ENCODE measurements at regions not wholly inside any gene's neighbourhood (a gene's known extent, or its start where the extent isn't known, plus 50 kb on each side); places are given as distances from the start of the nearest gene placed in this dataset.
A peak's percentile ranks its signal among the peaks of the same experiment; 100 is the strongest.

DNA sequence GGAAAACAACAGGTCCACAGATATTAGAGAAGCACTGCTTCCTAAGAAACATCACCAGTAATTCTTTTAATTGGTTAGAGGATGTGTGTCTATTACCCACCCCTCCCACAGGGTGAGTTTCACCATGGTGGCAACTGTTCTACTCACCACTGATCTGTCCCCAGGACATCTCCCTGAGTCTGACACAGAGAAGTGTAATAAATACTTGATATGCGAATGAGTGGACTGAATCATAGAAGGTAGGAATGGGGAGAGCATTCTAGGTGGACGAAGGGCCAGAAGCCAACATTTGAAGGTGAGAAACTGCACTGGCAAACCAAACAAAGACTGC, 452.7 kb upstream of the PROK2 start:
- Histone ChIP-seq H2AFZ (no peak overlapping the region), H3K79me2 (no peaks in the 10 kb centered on the region), H3K4me3 (no peak overlapping the region), H3K27ac (peak overlapping the region; percentile 71), H3K27me3 (no peaks in the 10 kb centered on the region), H3K9me3 (ENCODE audit: low read depth) (no peaks in the 10 kb centered on the region), H3K9me2 (replicated peaks; ENCODE audit: insufficient read depth) (no peaks in the 10 kb centered on the region), H3K4me2 (no peak overlapping the region), H3K4me1 (ENCODE audit: insufficient read depth) (peaks cover 18% of the 10 kb centered on the region), H3K36me3 (replicated peaks; ENCODE audit: insufficient read depth, low read depth) (no peaks in the 10 kb centered on the region), H4K20me1 (ENCODE audit: insufficient read depth, poor library complexity, severe bottlenecking) (no peaks in the 10 kb centered on the region)
- no peak for DNase-seq (ENCODE audit: low spot score)
- TF ChIP-seq EZH2phosphoT487 (IDR thresholded peaks at IDR 0.05; ENCODE audit: low read depth, severe bottlenecking, unreplicated experiment): no peak
- TF ChIP-seq CTCF (IDR thresholded peaks at IDR 0.05; ENCODE audit: poor library complexity): no peak
- no peak for TF ChIP-seq EZH2 (IDR thresholded peaks at IDR 0.05; ENCODE audit: borderline replicate concordance)
- WGBS (ENCODE audit: low lambda C conversion rate, missing lambda C conversion rate): 81% methylated on average over 2 of the region's 2 CpGs

DNA sequence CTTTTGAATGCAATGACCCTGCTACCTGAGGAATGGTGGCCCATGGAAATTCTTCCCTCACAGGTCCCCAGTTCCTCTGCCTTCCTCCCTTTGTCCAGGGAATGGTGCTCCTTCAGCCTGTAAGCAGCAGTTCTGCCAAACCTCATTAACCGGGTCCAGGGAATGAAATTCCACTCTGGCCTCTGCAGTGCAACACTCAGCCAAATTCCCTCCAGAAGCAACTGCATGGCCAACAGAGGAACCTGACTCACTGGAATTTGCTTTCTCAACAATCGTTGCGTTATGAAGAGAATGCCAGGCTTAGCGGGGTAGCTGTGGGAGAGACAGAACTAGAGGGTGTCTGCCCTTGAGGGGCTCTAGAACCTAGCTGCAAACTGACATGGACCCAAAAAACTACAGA, 449.4 kb upstream of the PROK2 start:
- DNase-seq (ENCODE audit: low spot score): no peak

DNA sequence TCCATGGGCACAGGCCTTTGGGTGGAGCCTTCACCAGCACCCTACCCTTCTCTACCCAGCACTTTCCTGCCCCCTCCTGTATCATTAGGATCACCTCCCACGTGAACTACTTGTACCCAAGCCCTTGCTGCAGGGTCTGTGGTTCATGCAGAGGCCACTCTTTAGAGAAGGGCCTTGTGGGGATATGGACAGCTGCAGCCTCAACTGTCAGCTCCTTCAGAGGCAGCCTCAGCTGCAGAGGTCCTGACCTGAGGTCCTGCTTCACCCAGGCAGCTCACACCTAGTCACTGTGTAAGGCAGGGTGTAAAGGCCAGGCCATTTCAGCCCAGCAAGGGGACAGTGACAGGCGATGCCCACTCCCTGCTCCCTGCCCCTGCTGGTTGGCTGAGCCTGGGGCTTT, 448.6 kb upstream of the PROK2 start:
- Histone ChIP-seq H3K4me3 (no peak overlapping the region), H3K4me1 (ENCODE audit: insufficient read depth) (peaks cover 18% of the 10 kb centered on the region), H3K27me3 (no peaks in the 10 kb centered on the region), H3K9me2 (replicated peaks; ENCODE audit: insufficient read depth) (no peaks in the 10 kb centered on the region), H3K36me3 (replicated peaks; ENCODE audit: insufficient read depth, low read depth) (no peaks in the 10 kb centered on the region), H2AFZ (no peak overlapping the region), H3K27ac (no peak overlapping the region), H3K9me3 (ENCODE audit: low read depth) (no peaks in the 10 kb centered on the region), H3K4me2 (no peak overlapping the region), H3K79me2 (no peaks in the 10 kb centered on the region), H4K20me1 (ENCODE audit: insufficient read depth, poor library complexity, severe bottlenecking) (no peaks in the 10 kb centered on the region)
- TF ChIP-seq EZH2phosphoT487 (IDR thresholded peaks at IDR 0.05; ENCODE audit: low read depth, severe bottlenecking, unreplicated experiment) (no peak), CTCF (IDR thresholded peaks at IDR 0.05; ENCODE audit: poor library complexity) (no peak), EZH2 (IDR thresholded peaks at IDR 0.05; ENCODE audit: borderline replicate concordance) (no peak)
- WGBS (ENCODE audit: low lambda C conversion rate, missing lambda C conversion rate): 86% methylated on average over 2 of the region's 2 CpGs
- DNase-seq (ENCODE audit: low spot score): no peak

More for the DNA sequence above, 449.4 kb upstream of the PROK2 start:
- H3K9me3 ChIP-seq (ENCODE audit: low read depth): no peaks in the 10 kb centered on the region
- H3K36me3 ChIP-seq (replicated peaks; ENCODE audit: insufficient read depth, low read depth): no peaks in the 10 kb centered on the region
- H3K79me2 ChIP-seq: no peaks in the 10 kb centered on the region
- H3K4me3 ChIP-seq: no peak overlapping the region
- H3K4me2 ChIP-seq: no peak overlapping the region
- H3K27me3 ChIP-seq: no peaks in the 10 kb centered on the region
- no peak overlapping the region for H3K27ac ChIP-seq
- WGBS (ENCODE audit: low lambda C conversion rate, missing lambda C conversion rate): 70% methylated on average over 4 of the region's 4 CpGs
- H3K4me1 ChIP-seq (ENCODE audit: insufficient read depth): peaks cover 26% of the 10 kb centered on the region
- no peaks in the 10 kb centered on the region for H4K20me1 ChIP-seq (ENCODE audit: insufficient read depth, poor library complexity, severe bottlenecking)
- H3K9me2 ChIP-seq (replicated peaks; ENCODE audit: insufficient read depth): no peaks in the 10 kb centered on the region
- H2AFZ ChIP-seq: no peak overlapping the region
- TF ChIP-seq CTCF (IDR thresholded peaks at IDR 0.05; ENCODE audit: poor library complexity): no peak
- no peak for TF ChIP-seq EZH2phosphoT487 (IDR thresholded peaks at IDR 0.05; ENCODE audit: low read depth, severe bottlenecking, unreplicated experiment)
- no peak for TF ChIP-seq EZH2 (IDR thresholded peaks at IDR 0.05; ENCODE audit: borderline replicate concordance)

GRCh38 chr3:72232777-72233176, 447.8 kb upstream of the PROK2 start:
- WGBS (ENCODE audit: low lambda C conversion rate, missing lambda C conversion rate): 72% methylated on average over 6 of the region's 6 CpGs
- Histone ChIP-seq H4K20me1 (ENCODE audit: insufficient read depth, poor library complexity, severe bottlenecking) (no peaks in the 10 kb centered on the region), H3K27me3 (no peaks in the 10 kb centered on the region), H3K36me3 (replicated peaks; ENCODE audit: insufficient read depth, low read depth) (no peaks in the 10 kb centered on the region), H3K9me2 (replicated peaks; ENCODE audit: insufficient read depth) (no peaks in the 10 kb centered on the region), H2AFZ (no peak overlapping the region), H3K79me2 (no peaks in the 10 kb centered on the region), H3K4me2 (no peak overlapping the region), H3K4me3 (no peak overlapping the region), H3K27ac (no peak overlapping the region), H3K4me1 (ENCODE audit: insufficient read depth) (peaks cover 13% of the 10 kb centered on the region), H3K9me3 (ENCODE audit: low read depth) (no peaks in the 10 kb centered on the region)
- no peak for DNase-seq (ENCODE audit: low spot score)
- TF ChIP-seq EZH2 (IDR thresholded peaks at IDR 0.05; ENCODE audit: borderline replicate concordance) (no peak), CTCF (IDR thresholded peaks at IDR 0.05; ENCODE audit: poor library complexity) (no peak), EZH2phosphoT487 (IDR thresholded peaks at IDR 0.05; ENCODE audit: low read depth, severe bottlenecking, unreplicated experiment) (no peak)

Data from hepatocyte (in vitro differentiated cells).